Progenitor cell of endocrine pancreas (in vitro differentiated cells): ENCODE measurements at regions not wholly inside any gene's neighbourhood (a gene's known extent, or its start where the extent isn't known, plus 50 kb on each side); places are given as distances from the start of the nearest gene placed in this dataset.

Source experiments
- DNase-seq: peaks from one replicate; pipeline ENCODE4 v3.0.0; 2021; ENCODE audit warnings: low spot score; ENCODE audit not compliant: unreplicated experiment
- H3K27ac Mint-ChIP-seq: 2 replicates; pipeline ENCODE4 v1.8.0; 2021; ENCODE audit warnings: mild to moderate bottlenecking, moderate library complexity, mixed read lengths
- H3K27me3 Mint-ChIP-seq: 2 replicates; pipeline ENCODE4 v1.8.0; 2021; ENCODE audit warnings: mixed read lengths
- H3K36me3 Mint-ChIP-seq: 2 replicates; pipeline ENCODE4 v1.8.0; 2022; ENCODE audit warnings: mixed read lengths; ENCODE audit not compliant: insufficient read depth
- H3K4me1 Mint-ChIP-seq: 2 replicates; pipeline ENCODE4 v1.8.0; 2021; ENCODE audit warnings: low read depth, mixed read lengths
- H3K4me3 Mint-ChIP-seq: 2 replicates; pipeline ENCODE4 v1.8.0; 2021; ENCODE audit warnings: low read depth, mild to moderate bottlenecking, moderate library complexity, mixed read lengths
- H3K9me3 Mint-ChIP-seq: 2 replicates; pipeline ENCODE4 v1.8.0; 2021; ENCODE audit warnings: low read depth, mixed read lengths
- CTCF ChIP-seq: fragments of 200-600 bp; sonication (generic); IDR thresholded peaks from one replicate; pipeline ENCODE4 v1.5.0; 2021; ENCODE audit warnings: antibody characterized with exemption, mild to moderate bottlenecking; ENCODE audit not compliant: unreplicated experiment

DNA sequence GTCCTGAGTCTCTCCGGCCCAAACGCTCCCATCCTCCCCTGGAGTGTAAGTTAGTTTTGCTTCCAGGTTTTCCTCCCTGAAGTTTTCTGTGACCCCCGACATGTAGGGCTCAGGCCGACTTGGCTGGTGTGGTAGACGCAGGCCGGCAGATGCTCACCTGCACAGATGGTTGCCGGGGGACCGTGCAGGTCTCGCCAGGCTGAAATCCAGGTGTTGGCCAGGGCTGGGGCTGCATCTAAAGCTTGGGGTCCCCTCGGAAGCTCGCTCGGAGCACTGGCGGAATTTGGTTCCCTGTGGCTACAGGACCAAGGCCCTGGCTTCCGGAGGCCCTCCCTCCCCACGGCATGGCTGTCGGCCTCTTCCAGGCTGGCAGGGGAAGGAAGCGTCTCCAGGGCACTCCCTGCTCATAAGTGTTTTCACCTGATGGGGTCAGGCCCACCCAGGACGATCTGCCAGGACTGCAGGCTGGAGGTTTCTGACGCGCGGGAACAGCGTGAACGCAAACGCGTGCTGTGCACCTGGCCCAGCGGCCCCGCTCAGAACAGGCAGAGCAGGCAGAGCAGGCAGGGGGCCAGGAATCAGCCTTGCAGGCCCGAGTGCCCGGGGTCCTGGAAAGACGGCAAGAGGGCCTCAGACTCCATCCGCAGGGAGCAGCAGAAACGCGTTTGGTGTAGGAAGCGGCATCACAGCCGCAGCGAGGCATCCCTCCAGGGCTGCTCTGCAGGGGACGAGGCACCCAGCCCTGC, 258.2 kb downstream of the BRD1 start:
- no peaks in the 10 kb centered on the region for H3K27me3 Mint-ChIP-seq
- H3K4me1 Mint-ChIP-seq, result no peaks in the 10 kb centered on the region
- no peak for DNase-seq
- no peak overlapping the region for H3K27ac Mint-ChIP-seq
- H3K9me3 Mint-ChIP-seq, result no peaks in the 10 kb centered on the region
- H3K4me3 Mint-ChIP-seq, result no peak overlapping the region
- TF ChIP-seq CTCF, result no peak
- no peaks in the 10 kb centered on the region for H3K36me3 Mint-ChIP-seq

DNA sequence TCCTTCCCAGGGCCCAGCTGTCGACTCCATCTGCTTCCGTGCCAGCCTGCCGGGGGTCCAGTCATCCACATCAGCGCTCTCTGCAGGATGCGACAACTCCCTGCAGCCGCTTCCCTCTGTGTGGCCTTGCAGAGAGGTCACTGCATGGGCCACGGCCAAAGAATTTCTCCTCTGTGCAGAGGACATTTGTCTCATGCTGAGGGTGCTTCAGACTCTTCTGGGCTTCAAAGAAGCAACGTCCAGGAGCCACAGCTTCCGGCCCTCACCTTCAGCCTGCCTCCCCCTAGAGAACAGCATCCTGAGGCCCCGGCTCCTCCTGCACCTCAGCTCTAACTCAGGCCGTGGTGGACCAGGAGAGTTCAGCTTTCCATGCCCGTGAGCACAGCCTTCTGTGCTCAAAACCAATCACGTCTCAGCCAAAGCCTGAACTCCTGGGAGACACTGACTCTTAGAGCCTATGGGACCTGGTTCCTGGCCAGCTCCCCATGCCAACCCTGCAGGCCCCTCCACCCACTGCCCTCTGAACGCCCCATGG, 258.9 kb downstream of the BRD1 start:
- Mint-ChIP-seq H3K4me3 (no peak overlapping the region), H3K27me3 (no peaks in the 10 kb centered on the region), H3K27ac (no peak overlapping the region), H3K4me1 (no peaks in the 10 kb centered on the region), H3K36me3 (no peaks in the 10 kb centered on the region), H3K9me3 (no peaks in the 10 kb centered on the region)
- DNase-seq, result no peak
- TF ChIP-seq CTCF, result no peak

DNA sequence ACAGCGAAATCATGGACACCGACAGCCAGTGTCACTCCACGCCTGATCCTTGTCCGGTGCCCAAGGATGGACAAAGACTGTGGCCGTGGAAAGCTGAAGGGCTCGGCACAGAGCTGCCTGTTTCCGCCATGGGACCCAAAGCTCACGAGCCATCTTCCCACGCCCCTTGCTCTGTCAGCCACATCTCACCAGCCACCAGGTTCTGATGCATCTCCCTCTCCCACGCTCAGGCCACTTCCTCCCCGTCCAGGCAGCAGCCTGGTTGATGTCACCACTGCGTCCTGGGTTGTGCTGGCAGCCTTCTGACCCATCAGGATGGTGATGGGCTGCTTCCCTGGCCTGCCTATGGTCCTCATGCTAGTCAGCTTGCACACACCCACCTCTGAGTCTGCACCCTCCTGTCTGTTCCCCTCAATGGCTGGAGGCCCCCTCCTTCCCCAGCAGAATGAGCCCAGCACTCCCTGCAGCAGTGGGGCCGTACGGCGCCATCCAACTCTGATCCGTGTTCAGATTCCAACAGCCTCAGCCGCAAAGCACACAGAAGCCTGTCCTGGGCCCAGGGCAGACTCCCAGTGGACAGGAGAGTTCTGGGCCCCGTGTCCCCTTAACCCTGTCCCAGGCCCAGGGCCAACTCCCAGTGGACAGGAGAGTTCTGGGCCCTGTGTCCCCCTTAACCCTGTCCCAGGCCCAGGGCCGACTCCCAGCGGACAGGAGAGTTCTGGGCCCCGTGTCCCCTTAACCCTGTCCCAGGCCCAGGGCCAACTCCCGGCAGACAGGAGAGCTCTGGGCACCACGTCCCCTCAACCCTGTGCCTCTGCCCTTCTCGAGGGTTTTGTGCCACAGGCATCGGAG, 259.5 kb downstream of the BRD1 start:
- Mint-ChIP-seq H3K27ac (no peak overlapping the region), H3K27me3 (no peaks in the 10 kb centered on the region), H3K36me3 (no peaks in the 10 kb centered on the region), H3K9me3 (no peaks in the 10 kb centered on the region), H3K4me1 (no peaks in the 10 kb centered on the region), H3K4me3 (no peak overlapping the region)
- DNase-seq, result no peak
- no peak for TF ChIP-seq CTCF

GRCh38 chr22:49566693-49567092, 261.0 kb downstream of the BRD1 start:
- Mint-ChIP-seq H3K36me3 (no peaks in the 10 kb centered on the region), H3K9me3 (no peaks in the 10 kb centered on the region), H3K4me3 (no peak overlapping the region), H3K4me1 (no peaks in the 10 kb centered on the region), H3K27ac (no peak overlapping the region), H3K27me3 (no peaks in the 10 kb centered on the region)
- no peak for TF ChIP-seq CTCF
- no peak for DNase-seq

GRCh38 chr22:49566141-49566541, 261.5 kb downstream of the BRD1 start:
- no peak for TF ChIP-seq CTCF
- DNase-seq, result no peak
- H3K27ac Mint-ChIP-seq, result no peak overlapping the region
- no peaks in the 10 kb centered on the region for H3K9me3 Mint-ChIP-seq
- H3K27me3 Mint-ChIP-seq, result peaks cover 4% of the 10 kb centered on the region
- H3K4me1 Mint-ChIP-seq, result no peaks in the 10 kb centered on the region
- H3K36me3 Mint-ChIP-seq, result no peaks in the 10 kb centered on the region
- no peak overlapping the region for H3K4me3 Mint-ChIP-seq
